Gastroesophageal sphincter (tissue), 3 donors: ENCODE measurements at regions not wholly inside any gene's neighbourhood (a gene's known extent, or its start where the extent isn't known, plus 50 kb on each side); places are given as distances from the start of the nearest gene placed in this dataset.

Experiments
- EP300 ChIP-seq: sonication (generic); formaldehyde crosslinking; IDR thresholded peaks from one replicate; pipeline ENCODE4 v1.6.1; 2017; ENCODE audit warnings: antibody characterized with exemption, mild to moderate bottlenecking
- POLR2A ChIP-seq, 2 donors: fragments of 450-650 bp; IDR thresholded peaks; one replicate each; pipeline ENCODE4 v1.6.1; 2017; ENCODE audit warnings: antibody characterized with exemption in 2 of 2, mild to moderate bottlenecking in 2 of 2, moderate library complexity in 1 of 2
- POLR2AphosphoS5 ChIP-seq: sonication (generic); formaldehyde crosslinking; IDR thresholded peaks from one replicate; pipeline ENCODE4 v1.6.1; 2017; ENCODE audit warnings: antibody characterized with exemption
- TF ChIP-seq, protein P1 (sequence below), 4 experiments: fragments of 200-600 bp in 2 of 4; fragments of 450-650 bp in 2 of 4; sonication (generic) in 1 of 4; IDR thresholded peaks; one replicate each; pipeline ENCODE4 v1.5.1; 2017 to 2019; ENCODE audit warnings: antibody characterized with exemption in 4 of 4, mild to moderate bottlenecking in 2 of 4, moderate library complexity in 2 of 4

DNA sequence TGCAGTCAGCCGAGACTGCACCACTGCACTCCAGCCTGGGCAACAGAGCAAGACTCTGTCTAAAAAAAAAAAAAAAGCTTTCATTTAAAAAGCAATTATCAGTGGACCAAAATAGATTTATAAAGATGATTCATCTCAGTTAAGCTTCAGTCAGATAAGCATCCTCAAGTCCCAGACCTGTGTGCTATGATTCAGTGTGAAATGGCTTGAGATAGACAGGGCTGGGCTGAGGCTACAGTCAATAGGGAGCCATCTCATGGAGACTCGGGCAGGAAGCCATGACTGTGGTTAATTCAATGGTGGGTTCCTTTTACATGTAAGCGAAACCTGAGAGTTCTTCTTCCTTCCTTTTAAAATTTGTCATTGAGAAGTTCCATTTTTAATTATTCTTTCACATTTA lies 276.0 kb downstream of the TFAP2A start:
- TF ChIP-seq, protein P1, sequence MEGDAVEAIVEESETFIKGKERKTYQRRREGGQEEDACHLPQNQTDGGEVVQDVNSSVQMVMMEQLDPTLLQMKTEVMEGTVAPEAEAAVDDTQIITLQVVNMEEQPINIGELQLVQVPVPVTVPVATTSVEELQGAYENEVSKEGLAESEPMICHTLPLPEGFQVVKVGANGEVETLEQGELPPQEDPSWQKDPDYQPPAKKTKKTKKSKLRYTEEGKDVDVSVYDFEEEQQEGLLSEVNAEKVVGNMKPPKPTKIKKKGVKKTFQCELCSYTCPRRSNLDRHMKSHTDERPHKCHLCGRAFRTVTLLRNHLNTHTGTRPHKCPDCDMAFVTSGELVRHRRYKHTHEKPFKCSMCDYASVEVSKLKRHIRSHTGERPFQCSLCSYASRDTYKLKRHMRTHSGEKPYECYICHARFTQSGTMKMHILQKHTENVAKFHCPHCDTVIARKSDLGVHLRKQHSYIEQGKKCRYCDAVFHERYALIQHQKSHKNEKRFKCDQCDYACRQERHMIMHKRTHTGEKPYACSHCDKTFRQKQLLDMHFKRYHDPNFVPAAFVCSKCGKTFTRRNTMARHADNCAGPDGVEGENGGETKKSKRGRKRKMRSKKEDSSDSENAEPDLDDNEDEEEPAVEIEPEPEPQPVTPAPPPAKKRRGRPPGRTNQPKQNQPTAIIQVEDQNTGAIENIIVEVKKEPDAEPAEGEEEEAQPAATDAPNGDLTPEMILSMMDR (IDR thresholded peaks at IDR 0.05), result no peak
- TF ChIP-seq EP300, result no peak
- TF ChIP-seq POLR2A (IDR thresholded peaks at IDR 0.05), result no peak
- no peak for TF ChIP-seq POLR2AphosphoS5
